HCT116 (cell line): ENCODE measurements at regions not wholly inside any gene's neighbourhood (a gene's known extent, or its start where the extent isn't known, plus 50 kb on each side); places are given as distances from the start of the nearest gene placed in this dataset.

ENCODE experiments used
- ATAC-seq: fragments of 200-7000 bp; cut with Tn5 transposase; 2 replicates; pipeline ENCODE4 v1.9.1; 2020; ENCODE audit warnings: mild to moderate bottlenecking, moderate library complexity
- BruUV-seq: library from RNA; stranded (reverse); fragments of 400-500 nt; replicated peaks from 2 replicates; lab custom pipeline; 2021; lab: Mats Ljungman, UMichigan
- CTCF ChIA-PET: fragments of 300-600 bp; sonication (Branson Sonifier 250); formaldehyde crosslinking; loops from one replicate; lab custom pipeline; 2021; ENCODE audit warnings: antibody characterized with exemption; lab: Charles Lee
- POLR2A ChIA-PET: fragments of 300-600, 350-600 bp; sonication (Branson Sonifier 250); formaldehyde crosslinking; loops from one replicate; lab custom pipeline; 2021; ENCODE audit warnings: antibody characterized with exemption; lab: Charles Lee
- RAD21 ChIA-PET, 2 experiments: fragments of 300-600 bp; sonication (Branson Sonifier 250); formaldehyde crosslinking; loops; one replicate each; lab custom pipeline; 2023; ENCODE audit warnings: low total read pairs in 2 of 2; ENCODE audit not compliant: uncharacterized antibody in 2 of 2, unreplicated experiment in 2 of 2, low non-redundant PET in 1 of 2; lab: Charles Lee
- DNase-seq: peaks from one replicate; pipeline ENCODE4 v3.0.0-alpha.2; 2010; ENCODE audit warnings: low read depth, low spot score
- H2AFZ ChIP-seq: fragments of 200-600 bp; shearing (Covaris generic), sonication (generic); 2 replicates; pipeline ENCODE4 v1.6.1; 2017; ENCODE audit warnings: low read depth, mixed run types, mixed read lengths, antibody characterized with exemption, low read length; ENCODE audit not compliant: poor library complexity, severe bottlenecking
- H3K27ac ChIP-seq: 2 replicates; pipeline ENCODE4 v1.5.1; 2012; ENCODE audit warnings: low read depth, low read length
- H3K27me3 ChIP-seq: fragments of 200-600 bp; sonication (generic); 2 replicates; pipeline ENCODE4 v1.6.1; 2016; ENCODE audit warnings: mixed run types, low read length, mixed read lengths; ENCODE audit not compliant: insufficient read depth
- H3K36me3 ChIP-seq, 2 experiments: fragments of 200-500 bp in 1 of 2; fragments of 200-600 bp in 1 of 2; sonication (Bioruptor generic) in 1 of 2; sonication (generic) in 1 of 2; 2 replicates each; pipeline versions ENCODE4 v1.5.1 to v1.6.1; 2014 to 2016; ENCODE audit warnings: low read length in 2 of 2, inconsistent platforms in 1 of 2, mixed read lengths in 1 of 2, mixed run types in 1 of 2; ENCODE audit not compliant: insufficient read depth in 2 of 2, control insufficient read depth in 1 of 2
- H3K4me1 ChIP-seq, 2 experiments: fragments of 200-600 bp in 1 of 2; sonication (generic) in 1 of 2; 2 replicates each; pipeline versions ENCODE4 v1.5.1 to v1.6.1; 2012 to 2017; ENCODE audit warnings: low read length in 2 of 2, inconsistent platforms in 1 of 2, mild to moderate bottlenecking in 1 of 2, mixed read lengths in 1 of 2, mixed run types in 1 of 2, moderate library complexity in 1 of 2; ENCODE audit not compliant: insufficient read depth in 2 of 2, control insufficient read depth in 1 of 2
- H3K4me2 ChIP-seq: fragments of 200-600 bp; sonication (generic); 2 replicates; pipeline ENCODE4 v1.6.1; 2017; ENCODE audit warnings: mixed run types, low read length, mixed read lengths
- H3K4me3 ChIP-seq, 2 experiments: fragments of 200-600 bp in 1 of 2; sonication (generic) in 1 of 2; replicated peaks in 1 of 2; 2 replicates each; pipeline ENCODE4 v1.5.1; 2011 to 2016; ENCODE audit warnings: low read length in 2 of 2, control low read depth in 1 of 2, low read depth in 1 of 2, mild to moderate bottlenecking in 1 of 2, mixed read lengths in 1 of 2, mixed run types in 1 of 2
- H3K79me2 ChIP-seq: fragments of 200-600 bp; sonication (generic); 2 replicates; pipeline ENCODE4 v1.6.1; 2017; ENCODE audit warnings: mild to moderate bottlenecking, mixed run types, low read length, moderate library complexity, mixed read lengths; ENCODE audit not compliant: insufficient read depth
- H3K9ac ChIP-seq: fragments of 200-600 bp; sonication (generic); 2 replicates; pipeline ENCODE4 v1.6.1; 2016; ENCODE audit warnings: low read length, mixed read lengths
- H3K9me2 ChIP-seq: fragments of 200-600 bp; sonication (generic), shearing (Covaris generic); 2 replicates; pipeline ENCODE4 v1.6.1; 2017; ENCODE audit warnings: mixed run types, mild to moderate bottlenecking, moderate library complexity; ENCODE audit not compliant: insufficient read depth
- H3K9me3 ChIP-seq, 2 experiments: fragments of 200-500 bp in 1 of 2; fragments of 200-600 bp in 1 of 2; sonication (Bioruptor generic) in 1 of 2; sonication (generic) in 1 of 2; 2 replicates each; pipeline ENCODE4 v1.6.1; 2014 to 2017; ENCODE audit warnings: low read length in 2 of 2, mixed read lengths in 2 of 2, inconsistent platforms in 1 of 2, low read depth in 1 of 2, mild to moderate bottlenecking in 1 of 2, mixed run types in 1 of 2, moderate library complexity in 1 of 2; ENCODE audit not compliant: control insufficient read depth in 1 of 2, insufficient read depth in 1 of 2
- H4K20me1 ChIP-seq: fragments of 200-600 bp; sonication (generic), shearing (Covaris generic); 2 replicates; pipeline ENCODE4 v1.6.1; 2017; ENCODE audit warnings: mixed run types, mild to moderate bottlenecking, moderate library complexity; ENCODE audit not compliant: insufficient read depth
- CBX3 ChIP-seq: IDR thresholded peaks from 2 replicates; pipeline ENCODE4 v1.6.1; 2012; ENCODE audit warnings: low read depth
- CEBPB ChIP-seq: IDR thresholded peaks from 2 replicates; pipeline ENCODE4 v1.6.1; 2012; ENCODE audit warnings: low read depth
- CTCF ChIP-seq, 3 experiments: fragments of 200-600 bp in 1 of 3; sonication (generic) in 1 of 3; IDR thresholded peaks in 2 of 3; conservative IDR thresholded peaks in 1 of 3; 2 replicates each; pipeline ENCODE4 v1.5.1; 2012 to 2017; ENCODE audit warnings: low read depth in 2 of 3, low read length in 2 of 3, antibody characterized with exemption in 1 of 3, borderline replicate concordance in 1 of 3, control low read depth in 1 of 3, mild to moderate bottlenecking in 1 of 3, mixed read lengths in 1 of 3, mixed run types in 1 of 3, moderate library complexity in 1 of 3; ENCODE audit not compliant: insufficient read depth in 1 of 3
- EGR1 ChIP-seq: IDR thresholded peaks from 2 replicates; pipeline ENCODE4 v1.6.1; 2012; ENCODE audit warnings: low read depth
- ELF1 ChIP-seq: IDR thresholded peaks from 2 replicates; pipeline ENCODE4 v1.6.1; 2012; ENCODE audit warnings: low read depth, borderline replicate concordance
- FOSL1 ChIP-seq: IDR thresholded peaks from 2 replicates; pipeline ENCODE4 v1.6.1; 2012; ENCODE audit warnings: low read depth
- JUND ChIP-seq: IDR thresholded peaks from 2 replicates; pipeline ENCODE4 v1.6.1; 2012
- POLR2AphosphoS5 ChIP-seq: IDR thresholded peaks from 2 replicates; pipeline ENCODE4 v1.6.1; 2011; ENCODE audit warnings: mild to moderate bottlenecking, low read depth, low read length, moderate library complexity
- RAD21 ChIP-seq: IDR thresholded peaks from 2 replicates; pipeline ENCODE4 v1.6.1; 2012; ENCODE audit warnings: low read depth, mild to moderate bottlenecking
- REST ChIP-seq: IDR thresholded peaks from 2 replicates; pipeline ENCODE4 v1.6.1; 2012; ENCODE audit warnings: low read depth
- SIN3A ChIP-seq: IDR thresholded peaks from 2 replicates; pipeline ENCODE4 v1.6.1; 2012; ENCODE audit warnings: low read depth
- SRF ChIP-seq: IDR thresholded peaks from 2 replicates; pipeline ENCODE4 v1.6.1; 2012; ENCODE audit warnings: low read depth
- YY1 ChIP-seq: IDR thresholded peaks from 2 replicates; pipeline ENCODE4 v1.6.1; 2011; ENCODE audit warnings: low read length, low read depth, moderate library complexity, mild to moderate bottlenecking; ENCODE audit not compliant: insufficient replicate concordance; ENCODE audit errors: extremely low read depth
- ZBTB33 ChIP-seq: IDR thresholded peaks from 2 replicates; pipeline ENCODE4 v1.6.1; 2011; ENCODE audit warnings: mild to moderate bottlenecking, low read length, moderate library complexity; ENCODE audit not compliant: insufficient replicate concordance; ENCODE audit errors: extremely low read depth
- intact Hi-C: fragments of 100-400 bp; cut with micrococcal nuclease; formaldehyde crosslinking; loops from 2 replicates; pipeline ENCODE4 v1.10.0; 2022

- Histone ChIP-seq H3K4me1 (no peaks in the 10 kb centered on the region), H3K9me2 (no peaks in the 10 kb centered on the region), H4K20me1 (no peaks in the 10 kb centered on the region), H3K36me3 (no peaks in the 10 kb centered on the region), H3K4me2 (no peak overlapping the region), H3K4me3 (no peak overlapping the region), H3K9me3 (peaks cover 0 to 7% of the 10 kb centered on the region in 2 experiments; a peak in 1 of 4 replicates), H3K9ac (no peak overlapping the region), H3K79me2 (no peaks in the 10 kb centered on the region), H3K27ac (no peak overlapping the region), H3K27me3 (peaks cover 11% of the 10 kb centered on the region; the same call in 1 of the 2 replicates)
- RAD21 ChIA-PET = no interaction called here
- DNase-seq (no peak), ATAC-seq (no peak)
- BruUV-seq = no TSS peak
- intact Hi-C loops = no loop called here
- TF ChIP-seq POLR2AphosphoS5 (no peak), CBX3 (no peak), ZBTB33 (no peak), FOSL1 (no peak), ELF1 (no peak)
- TF ChIP-seq, all 23 proteins: peak for 0
- ChIA-PET CTCF (no interaction called here), POLR2A (no interaction called here)
- H2AFZ ChIP-seq = no peak overlapping the region
Observed at GRCh38 chr2:237210297-237210696, 124.6 kb downstream of the COPS8 start.

- ChIA-PET CTCF (no interaction called here), RAD21 (no interaction called here), POLR2A (no interaction called here)
- no peaks in the 10 kb centered on the region for H3K79me2 ChIP-seq
- H2AFZ ChIP-seq = no peak overlapping the region
- H3K9me2 ChIP-seq = no peaks in the 10 kb centered on the region
- no peak overlapping the region for H3K4me2 ChIP-seq
- H3K27ac ChIP-seq = no peak overlapping the region
- H4K20me1 ChIP-seq = no peaks in the 10 kb centered on the region
- peaks cover 10% of the 10 kb centered on the region; the same call in 1 of the 2 replicates for H3K27me3 ChIP-seq
- ATAC-seq (no peak), DNase-seq (no peak)
- no peaks in the 10 kb centered on the region for H3K36me3 ChIP-seq
- no peak overlapping the region for H3K9ac ChIP-seq
- H3K4me1 ChIP-seq = no peaks in the 10 kb centered on the region
- BruUV-seq = no TSS peak
- H3K4me3 ChIP-seq = no peak overlapping the region
- intact Hi-C loops = no loop called here
- H3K9me3 ChIP-seq = peaks cover 0 to 7% of the 10 kb centered on the region in 2 experiments; a peak in 1 of 4 replicates
- TF ChIP-seq CBX3 (no peak), CTCF (IDR thresholded peaks at IDR 0.05 in 2 of 3, conservative IDR thresholded peaks at IDR 0.05 in 1 of 3; ENCODE audit: borderline replicate concordance in 1 of 3, insufficient read depth in 1 of 3, low read depth in 2 of 3, low read length in 2 of 3) (no peak), SIN3A (no peak), CEBPB (no peak), YY1 (no peak), JUND (no peak), RAD21 (no peak), REST (no peak), SRF (no peak), EGR1 (no peak)
Observed at GRCh38 chr2:237210763-237211162, 125.1 kb downstream of the COPS8 start.
